ENCODE measurements at regions not wholly inside any gene's neighbourhood (a gene's known extent, or its start where the extent isn't known, plus 50 kb on each side); places are given as distances from the start of the nearest gene placed in this dataset.
"Not testable (repeated sequence)": the region's sequence is repeated elsewhere in the genome, so short reads cannot be mapped to it uniquely, and the experiment has no call there.

DNA sequence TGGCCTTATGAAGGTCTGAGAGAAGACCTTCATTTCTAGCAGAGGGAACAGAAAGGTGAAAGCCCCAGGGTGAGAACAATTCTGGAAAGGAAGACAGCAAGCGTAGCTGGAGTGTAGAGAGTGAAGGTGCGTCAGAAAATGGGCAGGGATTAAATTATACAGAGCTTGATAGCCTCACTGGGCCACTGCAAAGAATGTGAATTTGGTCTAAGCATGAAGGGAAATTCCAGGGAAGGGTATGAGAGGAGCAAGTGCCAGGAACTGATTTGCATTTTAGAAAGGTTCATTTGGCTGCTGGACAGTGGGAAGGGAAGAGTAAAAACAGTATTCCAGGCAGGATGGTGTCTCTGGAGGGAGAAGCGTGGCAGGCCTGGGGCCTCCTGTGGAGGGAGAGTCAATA, 274.1 kb upstream of the ASIC2 start:
- no peaks in the 10 kb centered on the region for H3K36me3 ChIP-seq (ENCODE audit: control insufficient read depth, insufficient read depth, low read length)
- WGBS, 2 experiments, result 94 to 96% methylated on average over 3 of the region's 3 CpGs
- no peaks in the 10 kb centered on the region for H3K9me3 ChIP-seq (ENCODE audit: control insufficient read depth, low read length)
- no peak overlapping the region for H3K4me3 ChIP-seq (ENCODE audit: insufficient read depth, low read depth, low read length)
- H3K27ac ChIP-seq (ENCODE audit: insufficient read depth, low read depth, low read length, poor library complexity, severe bottlenecking), result no peak overlapping the region
- no peaks in the 10 kb centered on the region for H3K4me1 ChIP-seq (ENCODE audit: control insufficient read depth, insufficient read depth, low read length)
- no peaks in the 10 kb centered on the region for H3K27me3 ChIP-seq (ENCODE audit: control insufficient read depth, insufficient read depth, low read length, poor library complexity, severe bottlenecking)

DNA sequence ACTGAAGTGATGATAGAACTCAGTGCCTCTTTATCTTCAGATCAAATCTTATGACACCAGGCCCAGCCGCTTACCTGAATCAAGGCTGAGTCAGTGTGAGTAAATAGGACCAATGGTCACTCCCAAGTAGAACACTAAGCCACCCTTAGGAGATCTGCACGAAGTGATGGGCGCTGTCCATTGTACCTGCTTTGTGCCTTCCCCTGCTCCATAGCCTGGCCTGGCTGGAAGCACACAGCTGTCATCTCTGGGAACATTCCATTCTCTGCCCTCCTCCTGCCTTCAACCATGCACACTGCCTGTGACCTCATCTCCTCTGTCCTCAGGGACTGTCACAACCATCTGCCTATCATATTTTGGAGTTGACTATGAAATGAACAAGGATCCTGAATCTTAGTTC, 279.5 kb upstream of the ASIC2 start:
- Histone ChIP-seq H3K4me1 (ENCODE audit: control insufficient read depth, insufficient read depth, low read length) (no peaks in the 10 kb centered on the region), H3K27me3 (ENCODE audit: control insufficient read depth, insufficient read depth, low read length, poor library complexity, severe bottlenecking) (no peaks in the 10 kb centered on the region), H3K9me3 (ENCODE audit: control insufficient read depth, low read length) (no peaks in the 10 kb centered on the region), H3K4me3 (ENCODE audit: insufficient read depth, low read depth, low read length) (no peak overlapping the region), H3K36me3 (ENCODE audit: control insufficient read depth, insufficient read depth, low read length) (no peaks in the 10 kb centered on the region), H3K27ac (ENCODE audit: insufficient read depth, low read depth, low read length, poor library complexity, severe bottlenecking) (no peak overlapping the region)
- WGBS, 2 experiments, result 67 to 73% methylated on average over 3 of the region's 3 CpGs

DNA sequence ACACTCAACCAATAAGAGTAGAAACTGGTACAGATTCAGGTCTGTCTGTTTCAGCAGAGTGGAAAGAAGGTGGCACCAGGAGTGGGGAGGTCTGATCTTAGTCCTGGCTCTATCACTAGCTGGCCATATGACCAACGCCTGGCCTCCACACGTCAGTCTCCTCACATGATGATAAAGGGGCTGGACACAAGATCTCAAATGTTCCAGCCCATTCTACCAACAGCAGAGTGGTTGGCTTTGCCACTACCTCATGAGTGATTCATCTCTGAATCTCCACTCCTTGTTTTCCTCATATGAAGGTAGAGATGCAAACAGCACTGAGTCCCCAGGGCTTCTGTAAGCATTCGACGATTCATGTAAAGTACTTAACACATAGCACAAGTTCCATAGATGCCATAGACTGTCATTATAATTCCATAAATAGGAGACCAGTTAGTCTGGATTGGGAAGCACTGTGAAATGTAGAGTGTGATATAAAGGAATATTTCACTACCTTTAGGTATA, 281.9 kb upstream of the ASIC2 start:
- H3K27ac ChIP-seq (ENCODE audit: insufficient read depth, low read depth, low read length, poor library complexity, severe bottlenecking), result no peak overlapping the region
- H3K4me3 ChIP-seq (ENCODE audit: insufficient read depth, low read depth, low read length), result no peak overlapping the region
- 92 to 93% methylated on average over 4 of the region's 4 CpGs for WGBS, 2 experiments
- no peaks in the 10 kb centered on the region for H3K36me3 ChIP-seq (ENCODE audit: control insufficient read depth, insufficient read depth, low read length)
- H3K27me3 ChIP-seq (ENCODE audit: control insufficient read depth, insufficient read depth, low read length, poor library complexity, severe bottlenecking), result no peaks in the 10 kb centered on the region
- H3K9me3 ChIP-seq (ENCODE audit: control insufficient read depth, low read length), result no peaks in the 10 kb centered on the region
- no peaks in the 10 kb centered on the region for H3K4me1 ChIP-seq (ENCODE audit: control insufficient read depth, insufficient read depth, low read length)

DNA sequence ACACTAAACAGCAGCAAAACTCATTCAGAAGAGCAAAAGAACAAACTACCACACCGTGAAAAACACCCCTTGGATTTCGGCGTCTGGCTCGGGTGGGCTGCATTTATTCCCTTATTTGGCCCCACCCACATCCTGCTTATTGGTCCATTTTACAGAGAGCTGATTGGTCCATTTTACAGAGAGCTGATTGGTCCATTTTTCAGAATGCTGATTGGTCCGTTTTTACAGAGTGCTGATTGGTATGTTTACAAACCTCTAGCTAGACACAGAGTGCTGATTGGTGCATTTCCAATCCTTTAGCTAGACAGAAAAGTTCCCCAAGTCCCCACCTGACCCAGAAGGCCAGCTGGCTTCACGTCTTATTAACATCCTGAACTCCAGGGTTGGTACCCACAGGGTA, 286.6 kb upstream of the ASIC2 start:
- H3K4me1 ChIP-seq (ENCODE audit: control insufficient read depth, insufficient read depth, low read length); H3K4me3 ChIP-seq (ENCODE audit: insufficient read depth, low read depth, low read length); H3K27ac ChIP-seq (ENCODE audit: insufficient read depth, low read depth, low read length, poor library complexity, severe bottlenecking); H3K9me3 ChIP-seq (ENCODE audit: control insufficient read depth, low read length); H3K36me3 ChIP-seq (ENCODE audit: control insufficient read depth, insufficient read depth, low read length); H3K27me3 ChIP-seq (ENCODE audit: control insufficient read depth, insufficient read depth, low read length, poor library complexity, severe bottlenecking): not testable (repeated sequence)
- whole genome bisulfite sequencing, 2 experiments, result 88 to 94% methylated on average over 6 of the region's 6 CpGs

DNA sequence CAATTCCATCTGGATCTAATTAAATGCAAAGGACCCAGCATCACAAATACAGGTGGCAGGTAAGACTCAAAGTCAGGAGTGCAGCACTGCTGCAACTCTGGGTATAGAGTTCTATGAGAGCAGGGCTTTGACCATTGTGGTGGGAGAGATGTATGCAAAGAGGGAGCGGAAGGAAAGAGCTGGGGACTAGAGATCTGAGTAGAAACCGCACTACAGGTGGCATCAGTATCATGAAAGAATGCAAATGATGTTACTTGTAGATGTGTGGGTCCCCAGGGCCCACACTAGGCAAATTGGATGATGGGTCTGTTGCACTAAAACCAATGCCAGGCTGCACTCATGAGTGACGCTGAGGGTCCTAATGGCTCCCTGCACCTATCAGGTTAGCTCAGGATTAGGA, 287.1 kb upstream of the ASIC2 start:
- Histone ChIP-seq H3K27me3 (ENCODE audit: control insufficient read depth, insufficient read depth, low read length, poor library complexity, severe bottlenecking) (no peaks in the 10 kb centered on the region), H3K27ac (ENCODE audit: insufficient read depth, low read depth, low read length, poor library complexity, severe bottlenecking) (no peak overlapping the region), H3K4me1 (ENCODE audit: control insufficient read depth, insufficient read depth, low read length) (no peaks in the 10 kb centered on the region), H3K4me3 (ENCODE audit: insufficient read depth, low read depth, low read length) (no peak overlapping the region), H3K36me3 (ENCODE audit: control insufficient read depth, insufficient read depth, low read length) (no peaks in the 10 kb centered on the region), H3K9me3 (ENCODE audit: control insufficient read depth, low read length) (no peaks in the 10 kb centered on the region)
- WGBS, 2 experiments, result 95 to 97% methylated on average over 3 of the region's 3 CpGs

DNA sequence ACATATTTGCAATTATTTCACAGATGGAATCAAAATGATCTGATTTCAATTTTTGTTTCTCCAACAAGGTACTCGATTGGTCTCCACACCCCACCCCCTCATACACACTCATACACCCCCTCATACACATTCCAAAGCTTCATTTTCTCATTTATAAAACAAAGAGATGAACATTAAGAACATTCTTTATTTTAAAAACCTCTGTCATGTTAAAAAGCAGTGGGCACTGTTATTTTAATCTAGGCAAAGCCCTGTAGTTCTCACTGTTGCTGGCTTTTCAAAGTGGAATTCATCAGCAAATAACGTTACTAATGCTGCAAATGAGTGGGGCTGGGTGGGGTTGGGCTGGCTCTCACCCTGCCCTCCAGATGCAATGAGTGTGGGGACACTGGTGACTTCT, 289.6 kb upstream of the ASIC2 start:
- Histone ChIP-seq H3K4me3 (ENCODE audit: insufficient read depth, low read depth, low read length) (no peak overlapping the region), H3K36me3 (ENCODE audit: control insufficient read depth, insufficient read depth, low read length) (no peaks in the 10 kb centered on the region), H3K4me1 (ENCODE audit: control insufficient read depth, insufficient read depth, low read length) (no peaks in the 10 kb centered on the region), H3K27ac (ENCODE audit: insufficient read depth, low read depth, low read length, poor library complexity, severe bottlenecking) (no peak overlapping the region), H3K27me3 (ENCODE audit: control insufficient read depth, insufficient read depth, low read length, poor library complexity, severe bottlenecking) (no peaks in the 10 kb centered on the region), H3K9me3 (ENCODE audit: control insufficient read depth, low read length) (no peaks in the 10 kb centered on the region)
- WGBS, 2 experiments, result 65 to 69% methylated on average over 2 of the region's 2 CpGs

DNA sequence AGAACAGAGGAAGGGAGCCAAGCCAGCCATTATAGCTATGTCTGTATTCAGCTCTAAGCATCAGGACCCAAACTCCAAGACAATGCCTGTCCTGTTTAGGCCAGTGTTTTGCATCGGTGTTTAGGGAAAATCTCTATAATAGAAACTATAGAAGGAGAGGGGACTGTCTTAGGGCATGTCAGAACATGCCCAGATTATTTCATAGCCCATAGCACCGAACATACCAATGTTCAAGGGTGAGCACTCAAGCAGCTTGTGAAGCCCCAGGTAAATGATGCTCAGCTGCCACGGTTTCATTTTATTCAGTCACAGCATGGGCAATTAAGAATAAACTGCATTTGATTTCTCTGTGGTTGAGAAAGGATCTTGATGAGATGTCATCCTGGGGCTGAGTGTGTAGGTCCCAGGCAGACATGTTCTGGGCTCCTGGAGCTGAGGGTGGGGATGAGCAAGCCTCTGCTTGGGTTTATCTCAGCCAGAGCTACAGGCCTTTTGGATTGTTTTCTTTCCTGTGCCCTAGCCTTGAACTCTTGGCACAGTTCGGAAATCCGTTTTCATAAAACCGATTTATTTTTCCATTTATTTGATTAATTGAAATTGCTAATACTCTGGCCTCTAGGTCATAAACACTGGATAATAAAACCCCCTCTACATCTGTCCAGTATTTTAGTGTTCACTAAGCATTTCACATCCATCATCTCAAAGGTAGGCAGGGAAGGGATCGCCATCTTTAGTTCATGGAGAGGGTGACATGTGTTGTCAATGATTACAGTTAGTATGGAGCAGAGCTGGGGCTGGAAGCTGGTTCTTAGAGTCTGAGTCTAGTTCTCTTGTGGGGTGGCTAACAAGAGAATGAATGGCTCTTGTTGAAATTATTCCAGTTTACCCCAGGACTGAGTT, 290.7 kb upstream of the ASIC2 start:
- Histone ChIP-seq H3K27me3 (ENCODE audit: control insufficient read depth, insufficient read depth, low read length, poor library complexity, severe bottlenecking) (no peaks in the 10 kb centered on the region), H3K36me3 (ENCODE audit: control insufficient read depth, insufficient read depth, low read length) (no peaks in the 10 kb centered on the region), H3K4me3 (ENCODE audit: insufficient read depth, low read depth, low read length) (no peak overlapping the region), H3K4me1 (ENCODE audit: control insufficient read depth, insufficient read depth, low read length) (no peaks in the 10 kb centered on the region), H3K27ac (ENCODE audit: insufficient read depth, low read depth, low read length, poor library complexity, severe bottlenecking) (no peak overlapping the region), H3K9me3 (ENCODE audit: control insufficient read depth, low read length) (no peaks in the 10 kb centered on the region)
- 93 to 95% methylated on average over 4 to 7 of the region's 7 CpGs for WGBS, 2 experiments

DNA sequence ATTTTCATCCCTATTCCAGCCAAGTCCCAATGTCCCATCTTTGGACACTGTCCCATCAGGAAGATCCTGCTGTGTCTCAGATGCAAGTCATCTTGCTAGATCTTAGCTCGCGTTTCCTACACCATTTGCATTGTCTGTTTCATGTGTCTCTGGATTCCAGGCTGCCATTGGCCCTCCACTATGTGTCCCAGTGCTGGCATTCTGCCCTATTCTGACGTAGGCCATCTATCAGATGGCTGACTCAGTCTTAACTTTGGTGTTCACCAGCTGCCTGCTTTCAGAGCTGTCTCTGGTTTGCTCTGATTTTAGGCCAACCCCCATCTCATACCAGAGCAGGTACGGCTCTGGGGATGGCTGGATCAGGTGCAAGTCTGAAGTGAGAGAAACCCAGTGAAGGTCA, 300.9 kb upstream of the ASIC2 start:
- Histone ChIP-seq H3K4me3 (ENCODE audit: insufficient read depth, low read depth, low read length) (no peak overlapping the region), H3K36me3 (ENCODE audit: control insufficient read depth, insufficient read depth, low read length) (no peaks in the 10 kb centered on the region), H3K27me3 (ENCODE audit: control insufficient read depth, insufficient read depth, low read length, poor library complexity, severe bottlenecking) (no peaks in the 10 kb centered on the region), H3K9me3 (ENCODE audit: control insufficient read depth, low read length) (no peaks in the 10 kb centered on the region), H3K27ac (ENCODE audit: insufficient read depth, low read depth, low read length, poor library complexity, severe bottlenecking) (no peak overlapping the region), H3K4me1 (ENCODE audit: control insufficient read depth, insufficient read depth, low read length) (no peaks in the 10 kb centered on the region)
- WGBS, 2 experiments, result 91 to 94% methylated on average over 4 of the region's 4 CpGs

DNA sequence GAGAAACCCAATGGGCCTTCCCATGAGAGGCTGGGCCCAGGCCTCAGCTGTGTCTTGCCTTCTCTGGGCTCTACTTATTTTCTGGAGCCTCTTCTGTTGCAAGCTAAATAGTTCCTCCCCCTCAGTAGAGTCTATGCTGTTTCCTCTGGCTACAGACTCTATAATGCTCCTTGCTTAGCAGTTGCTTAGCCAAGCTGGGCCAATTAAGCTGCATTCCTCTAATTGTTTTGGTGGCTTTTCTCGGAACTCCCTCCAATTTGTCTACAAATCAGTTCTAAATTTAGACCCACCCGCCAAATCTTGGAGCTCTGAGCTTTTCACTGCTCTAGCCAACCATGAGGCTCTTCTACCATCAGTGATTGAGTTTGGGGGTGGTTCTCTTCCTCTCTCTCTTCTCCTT, 302.7 kb upstream of the ASIC2 start:
- Histone ChIP-seq H3K27me3 (ENCODE audit: control insufficient read depth, insufficient read depth, low read length, poor library complexity, severe bottlenecking) (no peaks in the 10 kb centered on the region), H3K9me3 (ENCODE audit: control insufficient read depth, low read length) (no peaks in the 10 kb centered on the region), H3K4me3 (ENCODE audit: insufficient read depth, low read depth, low read length) (no peak overlapping the region), H3K4me1 (ENCODE audit: control insufficient read depth, insufficient read depth, low read length) (no peaks in the 10 kb centered on the region), H3K36me3 (ENCODE audit: control insufficient read depth, insufficient read depth, low read length) (no peaks in the 10 kb centered on the region), H3K27ac (ENCODE audit: insufficient read depth, low read depth, low read length, poor library complexity, severe bottlenecking) (no peak overlapping the region)
- WGBS, 2 experiments, result 85 to 92% methylated on average over 2 of the region's 2 CpGs

DNA sequence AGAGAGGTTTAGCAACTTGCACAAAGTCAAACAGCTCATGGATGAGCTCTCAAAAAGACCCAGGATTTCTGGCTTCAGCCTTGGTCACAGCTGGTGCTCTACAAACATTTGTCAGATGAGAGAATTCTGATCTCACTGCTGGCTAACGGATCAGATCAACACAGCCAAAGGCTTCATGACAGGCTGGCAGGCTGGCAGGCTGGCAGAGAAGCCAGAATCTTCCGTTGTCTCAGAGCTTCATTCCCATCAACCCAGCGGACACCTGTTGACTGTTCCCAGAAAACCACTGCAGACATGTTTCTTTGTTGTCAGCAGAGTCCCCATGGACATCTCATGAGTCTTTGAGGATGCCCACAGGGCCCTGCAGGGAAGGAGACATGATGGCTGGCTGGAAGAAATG, 303.8 kb upstream of the ASIC2 start:
- H3K27ac ChIP-seq (ENCODE audit: insufficient read depth, low read depth, low read length, poor library complexity, severe bottlenecking), result no peak overlapping the region
- no peaks in the 10 kb centered on the region for H3K27me3 ChIP-seq (ENCODE audit: control insufficient read depth, insufficient read depth, low read length, poor library complexity, severe bottlenecking)
- no peaks in the 10 kb centered on the region for H3K4me1 ChIP-seq (ENCODE audit: control insufficient read depth, insufficient read depth, low read length)
- no peak overlapping the region for H3K4me3 ChIP-seq (ENCODE audit: insufficient read depth, low read depth, low read length)
- no peaks in the 10 kb centered on the region for H3K9me3 ChIP-seq (ENCODE audit: control insufficient read depth, low read length)
- H3K36me3 ChIP-seq (ENCODE audit: control insufficient read depth, insufficient read depth, low read length), result no peaks in the 10 kb centered on the region
- WGBS, 2 experiments, result 89 to 90% methylated on average over 3 of the region's 3 CpGs
